Heart left ventricle (tissue), 16 donors: ENCODE measurements at regions not wholly inside any gene's neighbourhood (a gene's known extent, or its start where the extent isn't known, plus 50 kb on each side); places are given as distances from the start of the nearest gene placed in this dataset.
A peak's percentile ranks its signal among the peaks of the same experiment; 100 is the strongest.

Source experiments
- ATAC-seq, 4 donors: fragments of 200-7000 bp; cut with Tn5 transposase; one replicate each; pipeline ENCODE4 v1.9.1; 2020 to 2022; ENCODE audit warnings: moderate library complexity in 4 of 4, mild to moderate bottlenecking in 3 of 4, moderate number of reproducible peaks in 1 of 4
- DNase-seq, 5 donors: peaks; one replicate each; pipeline ENCODE4 v3.0.0-alpha.2; 2020
- H3K27ac ChIP-seq, 12 donors: fragments of 200-600 bp; sonication (generic) in 4 of 12; one replicate each; pipeline versions ENCODE4 v1.5.0 to v1.8.0; 2016 to 2022; ENCODE audit warnings: mild to moderate bottlenecking in 2 of 12
- H3K27me3 ChIP-seq, 9 donors: fragments of 200-600 bp; sonication (generic) in 2 of 9; one replicate each; pipeline versions ENCODE4 v1.5.1 to v1.8.0; 2016 to 2022; ENCODE audit warnings: mild to moderate bottlenecking in 3 of 9
- H3K36me3 ChIP-seq, 9 donors: fragments of 200-600 bp; sonication (generic) in 2 of 9; one replicate each; pipeline versions ENCODE4 v1.5.0 to v1.8.0; 2018 to 2022; ENCODE audit warnings: mild to moderate bottlenecking in 2 of 9
- H3K4me1 ChIP-seq, 12 donors: fragments of 200-600 bp; sonication (generic) in 4 of 12; one replicate each; pipeline versions ENCODE4 v1.5.0 to v1.8.0; 2016 to 2022; ENCODE audit warnings: mild to moderate bottlenecking in 3 of 12
- H3K4me3 ChIP-seq, 12 donors: fragments of 200-600 bp; sonication (generic) in 4 of 12; one replicate each; pipeline versions ENCODE4 v1.5.0 to v1.8.0; 2017 to 2022; ENCODE audit warnings: mild to moderate bottlenecking in 9 of 12, moderate library complexity in 4 of 12
- H3K9me3 ChIP-seq, 12 donors: fragments of 200-600 bp; sonication (generic) in 4 of 12; one replicate each; pipeline versions ENCODE4 v1.5.0 to v1.8.0; 2016 to 2022; ENCODE audit warnings: mild to moderate bottlenecking in 1 of 12
- CTCF ChIP-seq, 12 donors: fragments of 200-600 bp; sonication (generic) in 4 of 12; IDR thresholded peaks; one replicate each; pipeline versions ENCODE4 v1.5.0 to v1.8.0; 2018 to 2022; ENCODE audit warnings: antibody characterized with exemption in 12 of 12, mild to moderate bottlenecking in 5 of 12
- POLR2A ChIP-seq, 2 donors: fragments of 450-650 bp; IDR thresholded peaks; one replicate each; pipeline ENCODE4 v1.6.1; 2017; ENCODE audit warnings: antibody characterized with exemption in 2 of 2, mild to moderate bottlenecking in 2 of 2, moderate library complexity in 2 of 2
- WGBS, 4 donors: extraction: QIAGEN DNeasy Blood & Tissue Kit in 2 of 4; methylation state at CpG; one replicate each; pipeline versions ENCODE4 v1.1.5 to v1.1.7; 2013 to 2018; 5-methylcytosine and 5-hydroxymethylcytosine counted together
- intact Hi-C, 10 donors: fragments of 100-400 bp; cut with DNase I; formaldehyde crosslinking; loops; one replicate each; pipeline versions ENCODE4 v1.11.1 to v1.14.2; 2022
- donor health status: ischemic (EF 13 %, LVEDD 7.1; RV severe dilation, severe dysfunction).
- donor health status: healthy with polysubstance abuse.
- donor health status: DM: no; HTN: yes; CAD: no.
- donor health status: DM: no; HTN: no; CAD: no.
- donor health status: ischemic (EF 25% LVEDD 6.9; RV normal size, moderate dysfunction).
- donor health status: ischemic (EF 25% LVEDD 5.7; RV mildly dilated, moderate dysfunction).
- donor health status: healthy.
- donor health status: DM: yes; HTN: yes; CAD: no.
- donor health status: ischemic (EF 35%, LVEDD 5.7; RV mildly dilated, moderate dysfunction).
- donor health status: nonischemic (EF 11% LVEDD 7.7; RV severe dilation, severe dysfunction).
- donor health status: DM: yes; HTN: yes; CAD: no.
- donor health status: PGD.
- donor health status: ischemic (EF 29% LVEDD 5.4; RV normal size, mild dysfunction).
- donor health status: nonischemic (EF 23%, LVEDD 6.1; RV moderate dilation, normal function).

DNA sequence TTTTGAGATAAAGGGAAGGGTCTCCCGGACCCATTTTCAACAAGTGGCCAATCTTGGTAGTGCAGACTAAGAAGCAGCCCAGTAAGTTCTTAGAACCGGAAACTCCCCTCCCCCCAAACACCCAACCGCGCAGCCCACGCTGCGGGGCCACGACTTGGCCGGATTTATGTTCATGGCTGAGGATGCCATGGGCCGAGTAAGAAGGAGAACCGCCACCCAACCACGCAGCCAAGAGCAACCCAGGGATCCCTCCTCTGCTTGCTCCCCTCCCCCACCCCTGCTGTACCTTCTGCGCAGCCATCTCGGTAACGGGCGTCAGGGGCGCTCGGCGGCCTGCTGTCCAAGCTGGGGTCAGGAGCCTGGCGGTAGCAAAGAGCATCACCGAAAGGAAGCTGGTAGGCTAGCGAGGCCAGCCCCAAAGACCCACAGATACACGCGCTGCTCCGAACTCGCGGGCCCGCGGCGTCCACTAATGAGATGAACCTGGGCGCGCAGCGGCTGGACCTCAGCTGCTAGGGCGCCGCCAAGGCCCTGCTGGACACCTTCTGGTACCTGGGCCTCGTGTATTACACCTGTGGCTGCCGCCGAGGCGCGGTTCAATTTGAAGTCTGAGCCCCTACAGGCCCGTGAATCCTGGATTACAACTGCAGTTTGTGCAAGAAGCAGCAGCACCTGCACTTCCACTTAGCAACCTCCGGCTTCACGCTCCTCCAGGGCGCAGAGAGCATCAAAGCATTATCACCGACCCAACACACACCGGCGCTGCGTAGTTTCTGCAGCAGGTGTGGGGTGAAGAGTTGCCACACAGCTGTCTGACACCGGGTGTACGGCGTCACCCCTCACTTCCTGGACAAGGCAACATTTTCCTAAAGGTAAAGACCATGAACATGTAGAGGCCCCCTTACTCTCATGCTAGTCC, 63.4 kb downstream of the NUDT10 start:
- H3K36me3 ChIP-seq: no peaks in the 10 kb centered on the region
- H3K27ac ChIP-seq: no peak overlapping the region
- ATAC-seq (peak in 3 of 4 donors; percentile 38 to 39 (median 39)), DNase-seq (peak in 3 of 5 donors; percentile 13 to 30 (median 24))
- H3K9me3 ChIP-seq: peaks cover 0 to 7% (median 0%) of the 10 kb centered on the region in 12 donors
- intact Hi-C loops: no loop called here
- H3K4me1 ChIP-seq: no peaks in the 10 kb centered on the region
- TF ChIP-seq POLR2A (IDR thresholded peaks at IDR 0.05) (no peak), CTCF (IDR thresholded peaks at IDR 0.05) (peak in 5 of 12 donors; percentile 12 to 36 (median 27))
- peaks cover 0 to 21% (median 0%) of the 10 kb centered on the region in 9 donors for H3K27me3 ChIP-seq
- H3K4me3 ChIP-seq: peak overlapping the region in 11 of 12 donors; percentile 19 to 57 (median 50)
- 3 to 46% (median 20%) methylated on average over 28 to 50 of the region's 50 CpGs for WGBS, 4 donors

GRCh38 chrX:51395480-51395809, 62.8 kb downstream of the NUDT10 start:
- peak overlapping the region in 11 of 12 donors; percentile 19 to 57 (median 50) for H3K4me3 ChIP-seq
- ATAC-seq: no peak
- no peak for DNase-seq
- intact Hi-C loops: no loop called here
- peaks cover 0 to 26% (median 0%) of the 10 kb centered on the region in 9 donors for H3K27me3 ChIP-seq
- H3K27ac ChIP-seq: no peak overlapping the region
- no peaks in the 10 kb centered on the region for H3K4me1 ChIP-seq
- H3K36me3 ChIP-seq: no peaks in the 10 kb centered on the region
- TF ChIP-seq POLR2A (IDR thresholded peaks at IDR 0.05) (no peak), CTCF (IDR thresholded peaks at IDR 0.05) (no peak)
- H3K9me3 ChIP-seq: peaks cover 0 to 7% (median 0%) of the 10 kb centered on the region in 12 donors
- 27 to 80% (median 50%) methylated on average over 4 of the region's 4 CpGs for WGBS, 4 donors
